Tibial nerve (tissue), 3 donors: ENCODE measurements at regions not wholly inside any gene's neighbourhood (a gene's known extent, or its start where the extent isn't known, plus 50 kb on each side); places are given as distances from the start of the nearest gene placed in this dataset.

Source experiments
- POLR2A ChIP-seq, 2 donors: fragments of 450-650 bp; IDR thresholded peaks; one replicate each; pipeline ENCODE4 v1.6.1; 2017; ENCODE audit warnings: antibody characterized with exemption in 2 of 2, mild to moderate bottlenecking in 2 of 2, moderate library complexity in 2 of 2
- TF ChIP-seq, protein P1 (sequence below), 5 experiments: fragments of 200-600 bp in 3 of 5; fragments of 450-650 bp in 2 of 5; sonication (generic) in 3 of 5; IDR thresholded peaks; one replicate each; pipeline ENCODE4 v1.5.1; 2016 to 2019; ENCODE audit warnings: antibody characterized with exemption in 5 of 5, mild to moderate bottlenecking in 3 of 5, moderate library complexity in 2 of 5

DNA sequence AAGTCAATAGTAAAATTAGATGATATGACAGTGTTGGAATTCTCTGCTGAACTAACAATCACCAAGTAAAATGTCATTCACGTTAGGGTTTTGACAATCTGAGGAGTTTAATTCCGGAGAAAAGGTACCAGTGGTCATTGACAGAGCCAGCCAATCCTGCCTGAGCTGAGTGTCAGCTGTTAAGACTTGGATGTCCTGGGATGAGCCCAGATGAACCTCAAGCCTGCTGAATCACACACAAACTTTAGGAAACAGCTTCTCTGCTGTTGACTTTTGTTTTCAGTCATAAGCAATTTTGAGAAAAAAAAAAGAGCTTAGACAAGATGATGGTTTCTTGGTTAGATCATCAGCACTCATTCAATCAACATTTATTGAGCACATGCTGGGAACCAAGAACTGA, 600.0 kb upstream of the SLC39A10 start:
- TF ChIP-seq, protein P1, sequence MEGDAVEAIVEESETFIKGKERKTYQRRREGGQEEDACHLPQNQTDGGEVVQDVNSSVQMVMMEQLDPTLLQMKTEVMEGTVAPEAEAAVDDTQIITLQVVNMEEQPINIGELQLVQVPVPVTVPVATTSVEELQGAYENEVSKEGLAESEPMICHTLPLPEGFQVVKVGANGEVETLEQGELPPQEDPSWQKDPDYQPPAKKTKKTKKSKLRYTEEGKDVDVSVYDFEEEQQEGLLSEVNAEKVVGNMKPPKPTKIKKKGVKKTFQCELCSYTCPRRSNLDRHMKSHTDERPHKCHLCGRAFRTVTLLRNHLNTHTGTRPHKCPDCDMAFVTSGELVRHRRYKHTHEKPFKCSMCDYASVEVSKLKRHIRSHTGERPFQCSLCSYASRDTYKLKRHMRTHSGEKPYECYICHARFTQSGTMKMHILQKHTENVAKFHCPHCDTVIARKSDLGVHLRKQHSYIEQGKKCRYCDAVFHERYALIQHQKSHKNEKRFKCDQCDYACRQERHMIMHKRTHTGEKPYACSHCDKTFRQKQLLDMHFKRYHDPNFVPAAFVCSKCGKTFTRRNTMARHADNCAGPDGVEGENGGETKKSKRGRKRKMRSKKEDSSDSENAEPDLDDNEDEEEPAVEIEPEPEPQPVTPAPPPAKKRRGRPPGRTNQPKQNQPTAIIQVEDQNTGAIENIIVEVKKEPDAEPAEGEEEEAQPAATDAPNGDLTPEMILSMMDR (IDR thresholded peaks at IDR 0.05), result no peak
- TF ChIP-seq POLR2A (IDR thresholded peaks at IDR 0.05), result no peak
